ENCODE measurements at regions not wholly inside any gene's neighbourhood (a gene's known extent, or its start where the extent isn't known, plus 50 kb on each side); places are given as distances from the start of the nearest gene placed in this dataset.

DNA sequence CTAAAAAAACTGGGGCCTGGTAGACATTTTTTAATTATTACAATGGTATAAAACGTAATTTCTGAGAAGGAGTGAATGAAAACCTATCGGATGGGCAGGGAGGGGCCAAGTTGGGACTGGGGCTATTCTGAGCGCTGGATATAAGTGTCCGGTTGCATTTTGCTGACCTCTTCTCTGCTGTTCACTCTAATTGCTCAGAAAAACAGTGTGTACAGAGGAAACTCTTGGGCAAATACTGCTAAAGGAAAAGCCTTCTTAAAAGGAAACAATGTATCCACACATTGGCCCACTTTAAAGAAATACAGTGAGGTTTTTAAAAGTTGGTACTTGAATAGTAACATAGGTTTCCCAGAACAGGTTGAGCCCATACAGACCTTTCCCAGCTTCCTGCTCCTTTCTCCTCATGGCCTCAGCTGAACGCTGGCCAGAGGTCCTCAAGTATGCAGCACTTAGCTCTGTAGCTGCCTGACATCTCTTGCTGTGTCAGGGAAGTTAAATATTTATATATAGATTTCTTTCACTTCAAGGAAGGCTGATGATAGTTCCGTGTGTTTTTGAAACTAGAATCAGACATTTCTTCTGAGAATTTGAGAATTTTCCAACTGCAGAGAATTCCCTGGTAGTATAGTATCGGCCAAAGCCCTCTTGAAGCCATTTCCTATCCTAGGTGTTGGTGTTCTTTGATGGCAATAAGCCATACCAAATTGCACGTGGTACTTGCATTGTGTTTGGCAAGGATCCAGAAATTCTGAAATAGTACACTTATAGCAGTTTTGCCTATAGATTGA is 97.1 kb upstream of the SLC4A4 start:
- TF ChIP-seq CTCF (IDR thresholded peaks at IDR 0.05): no peak
- no peak for TF ChIP-seq POLR2A (IDR thresholded peaks at IDR 0.05)
